ENCODE measurements at regions not wholly inside any gene's neighbourhood (a gene's known extent, or its start where the extent isn't known, plus 50 kb on each side); places are given as distances from the start of the nearest gene placed in this dataset.

DNA sequence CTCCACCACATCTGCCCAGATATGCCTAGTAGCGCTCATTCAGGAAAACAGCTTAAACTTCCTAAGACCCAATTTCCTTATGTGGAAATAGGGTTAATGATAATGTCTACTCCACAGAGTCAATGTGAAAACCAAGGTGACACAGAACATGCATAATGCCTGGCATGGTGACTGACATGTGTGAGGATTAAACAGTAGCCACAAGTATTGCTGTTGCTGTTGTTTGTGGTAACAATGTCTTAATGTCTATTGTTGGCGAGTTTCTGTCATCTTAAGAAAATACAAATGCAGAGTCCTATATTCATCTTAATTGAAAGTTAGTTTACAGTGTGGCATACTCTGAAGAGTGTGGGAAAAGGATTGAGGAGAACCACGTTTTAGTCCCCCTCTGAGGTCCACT is 75.6 kb upstream of the NGF start:
- H3K4me3 ChIP-seq = no peak overlapping the region
- DNase-seq (ENCODE audit: low spot score) = no peak
- TF ChIP-seq, protein P1, sequence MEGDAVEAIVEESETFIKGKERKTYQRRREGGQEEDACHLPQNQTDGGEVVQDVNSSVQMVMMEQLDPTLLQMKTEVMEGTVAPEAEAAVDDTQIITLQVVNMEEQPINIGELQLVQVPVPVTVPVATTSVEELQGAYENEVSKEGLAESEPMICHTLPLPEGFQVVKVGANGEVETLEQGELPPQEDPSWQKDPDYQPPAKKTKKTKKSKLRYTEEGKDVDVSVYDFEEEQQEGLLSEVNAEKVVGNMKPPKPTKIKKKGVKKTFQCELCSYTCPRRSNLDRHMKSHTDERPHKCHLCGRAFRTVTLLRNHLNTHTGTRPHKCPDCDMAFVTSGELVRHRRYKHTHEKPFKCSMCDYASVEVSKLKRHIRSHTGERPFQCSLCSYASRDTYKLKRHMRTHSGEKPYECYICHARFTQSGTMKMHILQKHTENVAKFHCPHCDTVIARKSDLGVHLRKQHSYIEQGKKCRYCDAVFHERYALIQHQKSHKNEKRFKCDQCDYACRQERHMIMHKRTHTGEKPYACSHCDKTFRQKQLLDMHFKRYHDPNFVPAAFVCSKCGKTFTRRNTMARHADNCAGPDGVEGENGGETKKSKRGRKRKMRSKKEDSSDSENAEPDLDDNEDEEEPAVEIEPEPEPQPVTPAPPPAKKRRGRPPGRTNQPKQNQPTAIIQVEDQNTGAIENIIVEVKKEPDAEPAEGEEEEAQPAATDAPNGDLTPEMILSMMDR (IDR thresholded peaks at IDR 0.05) = no peak
- H3K27ac ChIP-seq = no peak overlapping the region

DNA sequence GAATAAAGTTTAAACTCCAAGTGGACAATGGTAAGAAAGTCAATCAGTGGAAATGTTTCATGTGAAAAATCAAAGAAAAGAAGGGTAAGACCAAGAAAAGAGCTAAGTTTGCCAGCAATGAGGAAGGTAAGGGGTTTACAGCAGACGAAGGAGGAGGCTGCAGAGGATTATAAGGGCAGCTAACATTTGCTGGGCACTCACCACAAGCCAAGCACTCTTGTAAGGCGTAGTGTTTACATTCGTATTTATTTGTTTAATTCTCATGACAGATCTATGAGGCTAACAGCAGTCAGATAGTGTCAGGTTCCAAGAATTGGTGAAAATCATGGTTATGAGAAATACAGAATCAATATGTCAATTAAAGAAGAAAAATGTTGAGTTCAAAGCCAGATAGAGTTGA is 75.2 kb upstream of the NGF start:
- TF ChIP-seq, protein P1 (IDR thresholded peaks at IDR 0.05) = no peak

DNA sequence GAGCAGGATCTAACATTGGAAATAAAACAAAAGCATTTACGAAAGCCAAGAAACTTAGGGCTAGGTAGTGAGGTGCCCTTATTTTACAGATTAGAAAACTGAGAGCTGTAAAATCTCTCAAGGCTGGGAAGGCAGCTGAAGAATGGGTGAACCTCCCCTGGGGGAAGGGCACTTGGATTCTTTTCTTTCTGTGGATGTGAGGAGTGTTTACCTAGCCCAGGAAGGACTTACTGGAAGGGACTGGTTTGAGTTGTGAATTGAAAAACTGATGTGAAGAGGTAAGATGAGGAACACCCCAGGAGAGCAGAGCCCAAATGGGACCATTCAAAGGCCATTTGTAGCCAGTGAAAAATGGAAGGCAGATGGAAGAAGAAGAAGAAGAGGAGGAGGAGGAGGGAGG is 74.7 kb upstream of the NGF start:
- Histone ChIP-seq H3K27ac (no peak overlapping the region), H3K4me3 (no peak overlapping the region)
- TF ChIP-seq, protein P1 (IDR thresholded peaks at IDR 0.05) = no peak
- no peak for DNase-seq (ENCODE audit: low spot score)

More for the DNA sequence above, 75.2 kb upstream of the NGF start:
- no peak overlapping the region for H3K4me3 ChIP-seq
- no peak for DNase-seq (ENCODE audit: low spot score)
- H3K27ac ChIP-seq = no peak overlapping the region

DNA sequence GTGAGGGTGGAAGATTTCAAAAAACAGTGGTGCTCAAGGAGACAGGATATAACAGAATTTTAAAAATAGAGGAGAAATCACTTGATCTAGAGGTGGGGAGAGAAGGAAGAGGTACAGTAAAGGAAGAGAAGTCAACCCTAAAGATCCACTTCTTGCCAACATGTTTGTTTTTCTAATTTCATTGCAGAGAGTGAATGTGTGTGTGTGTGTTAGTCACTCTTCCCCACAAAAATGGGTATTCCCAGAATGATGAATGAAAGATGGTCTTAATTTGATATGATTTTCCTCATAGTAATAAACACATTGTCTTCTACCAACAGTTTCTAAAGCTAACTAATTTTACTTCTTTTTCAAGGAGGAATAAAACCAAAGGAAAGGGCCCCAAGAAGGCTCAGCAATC is 74.2 kb upstream of the NGF start:
- TF ChIP-seq, protein P1 (IDR thresholded peaks at IDR 0.05) = no peak
- no peak for DNase-seq (ENCODE audit: low spot score)
- Histone ChIP-seq H3K27ac (no peak overlapping the region), H3K4me3 (no peak overlapping the region)

DNA sequence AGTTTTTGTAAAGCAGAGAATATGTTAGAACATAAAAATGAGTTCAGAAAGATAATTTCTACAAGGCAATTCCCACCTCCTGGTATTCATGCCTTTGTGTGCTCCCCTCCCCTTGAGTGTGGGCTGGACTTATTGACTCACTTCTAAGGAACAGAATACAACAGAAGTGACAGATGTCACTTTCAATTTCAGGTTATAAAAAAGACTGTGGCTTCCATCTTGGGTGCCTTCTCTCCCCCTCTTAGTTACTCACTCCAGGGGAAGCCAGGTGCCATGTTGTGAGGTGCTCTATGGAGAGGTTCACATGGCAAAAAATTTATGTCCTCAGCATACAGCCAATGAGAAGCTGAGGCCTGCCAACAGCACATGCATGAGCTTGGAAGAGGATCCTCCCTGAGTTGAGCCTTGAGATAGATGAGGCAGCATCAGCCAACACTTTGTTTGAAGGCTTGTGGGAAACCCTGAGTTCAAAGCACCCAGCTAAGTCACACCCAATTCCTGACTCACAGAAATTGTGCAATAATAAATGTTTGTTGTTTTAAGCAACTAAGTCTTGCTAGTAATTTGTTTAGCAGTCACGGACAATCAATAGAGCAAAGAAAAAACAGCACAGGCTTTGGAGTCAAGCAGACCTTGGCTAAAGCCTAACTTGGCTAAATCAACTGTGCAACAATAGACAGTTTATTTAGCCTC is 73.5 kb upstream of the NGF start:
- Histone ChIP-seq H3K27ac (peak overlapping the region in 1 of 2 donors; percentile 6), H3K4me3 (no peak overlapping the region)
- no peak for DNase-seq (ENCODE audit: low spot score)
- TF ChIP-seq, protein P1 (IDR thresholded peaks at IDR 0.05) = no peak

DNA sequence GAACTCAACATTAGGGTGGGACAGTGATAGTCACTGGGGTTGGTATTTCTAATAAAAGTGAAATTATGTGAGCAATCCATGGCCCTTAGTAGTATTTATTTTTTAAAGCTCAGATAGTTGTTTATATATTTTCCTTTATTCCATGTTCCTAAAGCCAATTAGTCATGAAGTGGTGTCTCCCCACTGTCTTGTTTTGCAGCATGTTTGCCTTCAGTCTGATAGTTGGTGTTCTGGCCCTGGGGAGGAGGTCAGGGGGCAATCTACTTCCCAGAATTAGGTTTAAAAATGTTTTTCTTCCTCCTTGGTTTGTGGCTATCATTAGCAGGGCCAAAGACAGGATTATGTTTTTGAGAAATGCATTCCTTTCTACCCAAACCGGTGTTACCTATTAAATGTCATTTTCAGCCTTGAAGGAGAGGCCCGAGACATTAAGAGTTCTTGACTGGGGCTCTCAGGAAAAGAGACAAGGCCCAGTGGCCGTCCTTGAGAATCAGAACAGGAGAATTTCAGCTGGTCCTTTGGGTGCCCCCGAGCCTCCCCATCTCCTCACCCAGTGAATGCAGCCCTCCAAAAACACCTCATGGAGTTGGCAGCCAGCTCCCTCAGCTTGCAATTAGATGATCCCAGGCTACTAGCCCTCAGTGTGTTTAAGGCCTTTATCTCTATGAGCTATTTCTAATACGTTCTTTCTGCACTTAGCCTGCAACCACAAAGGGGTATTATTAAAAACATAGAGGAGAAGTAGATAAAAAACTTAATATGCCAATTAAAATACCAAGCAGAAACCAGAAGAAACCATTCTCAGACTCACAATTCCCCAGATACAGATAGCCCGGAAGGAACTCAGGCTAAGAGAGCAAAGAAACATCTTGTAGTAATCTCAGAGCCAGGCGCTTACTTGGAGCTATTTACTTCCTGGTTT is 71.3 kb upstream of the NGF start:
- no peak overlapping the region for H3K4me3 ChIP-seq
- no peak for DNase-seq (ENCODE audit: low spot score)
- TF ChIP-seq, protein P1 (IDR thresholded peaks at IDR 0.05) = no peak
- H3K27ac ChIP-seq = peak overlapping the region; percentile 14 to 69

All from coronary artery (tissue), 2 donors.